Neural crest cell (in vitro differentiated cells): ENCODE measurements at regions not wholly inside any gene's neighbourhood (a gene's known extent, or its start where the extent isn't known, plus 50 kb on each side); places are given as distances from the start of the nearest gene placed in this dataset.

Experiments used
- DNase-seq: peaks from one replicate; pipeline ENCODE4 v3.0.0; 2021; ENCODE audit warnings: low read depth, mixed read lengths, low spot score
- H3K27ac Mint-ChIP-seq: one replicate; pipeline ENCODE4 v1.8.0; 2021; ENCODE audit warnings: mild to moderate bottlenecking, mixed read lengths; ENCODE audit not compliant: unreplicated experiment
- H3K27me3 Mint-ChIP-seq: 2 replicates; pipeline ENCODE4 v1.8.0; 2021; ENCODE audit warnings: low read depth, mild to moderate bottlenecking, mixed read lengths
- H3K36me3 Mint-ChIP-seq: 2 replicates; pipeline ENCODE4 v1.8.0; 2021; ENCODE audit warnings: low read depth, mild to moderate bottlenecking, mixed read lengths
- H3K4me1 Mint-ChIP-seq: 2 replicates; pipeline ENCODE4 v1.8.0; 2021; ENCODE audit warnings: mixed read lengths
- H3K4me3 Mint-ChIP-seq: one replicate; pipeline ENCODE4 v1.8.0; 2021; ENCODE audit warnings: mild to moderate bottlenecking, mixed read lengths
- H3K9me3 Mint-ChIP-seq: 2 replicates; pipeline ENCODE4 v1.8.0; 2021; ENCODE audit warnings: mixed read lengths
- TF ChIP-seq, protein P1 (sequence below): fragments of 200-600 bp; sonication (generic); conservative IDR thresholded peaks from 2 replicates; pipeline ENCODE4 v1.5.0; 2021; ENCODE audit warnings: antibody characterized with exemption, mild to moderate bottlenecking

DNA sequence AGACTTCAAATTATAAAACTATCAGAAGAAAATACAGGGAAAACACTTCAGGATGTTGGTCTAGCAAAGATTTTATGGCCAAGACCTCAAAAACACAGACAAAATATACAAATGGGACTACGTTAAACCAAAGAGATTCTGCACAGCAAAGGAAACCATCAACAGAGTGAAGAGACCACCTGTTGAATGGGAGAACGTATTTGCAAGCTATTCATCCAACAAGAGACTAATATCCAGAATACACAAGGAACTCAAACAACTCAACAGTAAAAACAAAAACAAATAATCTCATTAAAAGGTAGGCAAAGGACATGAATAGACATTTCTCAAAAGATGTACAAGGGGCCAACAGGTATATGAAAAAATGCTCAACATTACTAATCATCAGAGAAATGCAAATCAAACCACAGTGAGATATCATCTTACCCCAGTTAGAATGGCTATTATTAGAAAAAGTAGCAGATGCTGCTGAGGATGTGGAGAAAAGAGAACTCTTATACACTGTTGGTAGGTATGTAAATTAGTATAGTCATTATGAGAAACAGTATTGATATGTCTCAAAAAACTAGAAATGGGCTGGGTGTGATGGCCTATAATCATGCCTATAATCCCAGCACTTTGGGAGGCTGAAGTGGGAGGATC, 112.6 kb downstream of the LRIG2 start:
- Mint-ChIP-seq H3K4me3 (no peak overlapping the region), H3K27me3 (peaks cover 20% of the 10 kb centered on the region), H3K27ac (no peak overlapping the region), H3K9me3 (peaks cover 15% of the 10 kb centered on the region), H3K4me1 (no peaks in the 10 kb centered on the region), H3K36me3 (no peaks in the 10 kb centered on the region)
- DNase-seq: no peak
- TF ChIP-seq, protein P1, sequence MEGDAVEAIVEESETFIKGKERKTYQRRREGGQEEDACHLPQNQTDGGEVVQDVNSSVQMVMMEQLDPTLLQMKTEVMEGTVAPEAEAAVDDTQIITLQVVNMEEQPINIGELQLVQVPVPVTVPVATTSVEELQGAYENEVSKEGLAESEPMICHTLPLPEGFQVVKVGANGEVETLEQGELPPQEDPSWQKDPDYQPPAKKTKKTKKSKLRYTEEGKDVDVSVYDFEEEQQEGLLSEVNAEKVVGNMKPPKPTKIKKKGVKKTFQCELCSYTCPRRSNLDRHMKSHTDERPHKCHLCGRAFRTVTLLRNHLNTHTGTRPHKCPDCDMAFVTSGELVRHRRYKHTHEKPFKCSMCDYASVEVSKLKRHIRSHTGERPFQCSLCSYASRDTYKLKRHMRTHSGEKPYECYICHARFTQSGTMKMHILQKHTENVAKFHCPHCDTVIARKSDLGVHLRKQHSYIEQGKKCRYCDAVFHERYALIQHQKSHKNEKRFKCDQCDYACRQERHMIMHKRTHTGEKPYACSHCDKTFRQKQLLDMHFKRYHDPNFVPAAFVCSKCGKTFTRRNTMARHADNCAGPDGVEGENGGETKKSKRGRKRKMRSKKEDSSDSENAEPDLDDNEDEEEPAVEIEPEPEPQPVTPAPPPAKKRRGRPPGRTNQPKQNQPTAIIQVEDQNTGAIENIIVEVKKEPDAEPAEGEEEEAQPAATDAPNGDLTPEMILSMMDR: no peak

DNA sequence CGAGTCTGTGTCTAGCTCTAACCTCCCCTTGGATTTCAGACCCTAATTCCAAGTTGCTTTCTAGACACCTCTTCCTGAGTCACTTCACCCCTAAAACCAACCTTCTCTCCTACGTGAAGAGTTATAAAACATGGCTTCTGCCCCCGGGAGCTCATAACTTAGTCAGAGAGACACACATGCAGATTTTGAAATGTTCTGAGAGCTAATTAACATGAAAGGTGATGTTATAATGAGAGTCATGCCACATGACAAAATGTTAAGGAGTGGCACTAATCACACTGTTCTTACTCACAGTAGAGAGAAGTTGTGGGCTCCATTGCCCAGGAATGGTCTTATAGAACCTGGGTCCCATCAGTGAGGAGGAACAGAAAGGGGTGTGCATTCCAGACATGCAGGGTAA, 117.1 kb downstream of the LRIG2 start:
- DNase-seq: no peak
- H3K36me3 Mint-ChIP-seq: no peaks in the 10 kb centered on the region
- H3K27ac Mint-ChIP-seq: no peak overlapping the region
- TF ChIP-seq, protein P1: no peak
- no peaks in the 10 kb centered on the region for H3K4me1 Mint-ChIP-seq
- no peak overlapping the region for H3K4me3 Mint-ChIP-seq
- peaks cover 9% of the 10 kb centered on the region for H3K27me3 Mint-ChIP-seq
- H3K9me3 Mint-ChIP-seq: peaks cover 7% of the 10 kb centered on the region

DNA sequence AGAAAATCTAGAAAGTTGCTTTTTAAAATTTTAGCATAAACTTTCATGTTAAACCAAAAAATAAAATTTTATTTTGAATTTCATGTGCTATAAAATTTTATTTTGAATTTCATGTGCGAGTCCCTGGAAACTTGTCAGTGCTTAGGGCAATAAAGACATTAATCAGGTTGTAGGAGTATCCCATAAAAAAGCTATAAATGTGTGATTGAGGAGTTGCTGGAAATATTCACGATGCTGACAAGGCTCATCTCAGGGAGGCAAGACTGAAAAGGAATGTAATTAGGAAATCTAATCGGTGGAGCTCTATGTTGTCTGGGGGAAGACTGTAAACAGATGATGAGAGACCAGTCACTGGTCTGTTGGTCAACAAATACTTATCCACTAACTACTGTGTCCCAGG, 117.9 kb downstream of the LRIG2 start:
- no peaks in the 10 kb centered on the region for H3K4me1 Mint-ChIP-seq
- no peak overlapping the region for H3K4me3 Mint-ChIP-seq

DNA sequence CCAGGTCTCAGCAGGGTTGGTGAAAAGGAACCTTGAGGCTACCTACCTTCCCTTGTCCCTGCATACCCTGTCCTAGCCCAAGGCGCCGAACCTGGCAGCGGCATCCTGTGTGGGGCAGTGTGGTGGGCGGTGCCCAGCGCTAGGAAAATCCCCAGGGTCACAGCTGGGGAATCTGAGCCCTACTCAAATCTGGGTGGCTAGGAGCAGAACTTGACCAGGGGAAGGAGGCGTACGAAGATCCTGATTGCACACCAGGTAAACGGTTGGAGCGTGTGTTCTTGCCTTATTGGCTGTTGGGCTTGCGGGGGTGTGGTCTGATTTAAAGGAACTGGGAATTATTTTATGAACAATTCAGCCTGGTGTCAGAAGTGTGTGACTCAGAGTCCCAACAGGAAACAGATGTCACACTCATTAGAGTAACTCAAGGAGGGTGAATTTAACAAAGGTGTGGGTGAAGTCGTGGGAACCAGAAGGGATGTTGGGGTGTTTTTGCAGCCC, 118.6 kb downstream of the LRIG2 start:
- Mint-ChIP-seq H3K4me3 (no peak overlapping the region), H3K9me3 (peaks cover 4% of the 10 kb centered on the region), H3K27me3 (peaks cover 9% of the 10 kb centered on the region), H3K4me1 (no peaks in the 10 kb centered on the region), H3K27ac (no peak overlapping the region), H3K36me3 (no peaks in the 10 kb centered on the region)
- TF ChIP-seq, protein P1: no peak
- DNase-seq: no peak

More for the DNA sequence above, 117.9 kb downstream of the LRIG2 start:
- TF ChIP-seq, protein P1: no peak
- H3K36me3 Mint-ChIP-seq: no peaks in the 10 kb centered on the region
- peaks cover 9% of the 10 kb centered on the region for H3K27me3 Mint-ChIP-seq
- DNase-seq: no peak
- no peak overlapping the region for H3K27ac Mint-ChIP-seq
- peaks cover 4% of the 10 kb centered on the region for H3K9me3 Mint-ChIP-seq

DNA sequence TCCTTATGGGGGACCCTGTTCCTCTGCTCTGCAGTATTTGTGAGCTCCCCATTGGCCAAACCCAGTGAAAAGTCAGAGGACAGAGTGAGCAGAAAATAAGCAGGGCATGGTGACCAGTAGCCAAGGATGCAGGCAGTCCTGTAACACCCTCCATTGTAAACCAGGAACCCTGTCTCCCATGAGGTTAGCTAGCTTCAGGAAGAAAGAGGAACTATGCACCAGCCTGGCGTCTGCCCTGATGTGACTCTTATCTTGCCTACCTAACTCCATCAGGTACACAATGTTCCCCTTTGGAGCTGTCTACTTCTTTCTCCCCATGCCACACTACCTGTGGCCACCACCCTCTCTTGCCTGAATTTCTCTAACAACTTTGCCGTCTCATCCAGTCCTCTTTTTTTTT, 119.2 kb downstream of the LRIG2 start:
- no peak for DNase-seq
- peaks cover 4% of the 10 kb centered on the region for H3K9me3 Mint-ChIP-seq
- H3K36me3 Mint-ChIP-seq: no peaks in the 10 kb centered on the region
- no peaks in the 10 kb centered on the region for H3K4me1 Mint-ChIP-seq
- H3K4me3 Mint-ChIP-seq: no peak overlapping the region
- no peak overlapping the region for H3K27ac Mint-ChIP-seq
- TF ChIP-seq, protein P1: no peak
- peaks cover 9% of the 10 kb centered on the region for H3K27me3 Mint-ChIP-seq
